Sigmoid colon (tissue), 3 donors: ENCODE measurements at regions not wholly inside any gene's neighbourhood (a gene's known extent, or its start where the extent isn't known, plus 50 kb on each side); places are given as distances from the start of the nearest gene placed in this dataset.

ENCODE experiments used
- POLR2A ChIP-seq, 2 donors: fragments of 450-650 bp; IDR thresholded peaks; one replicate each; pipeline ENCODE4 v1.6.1; 2016; ENCODE audit warnings: antibody characterized with exemption in 2 of 2, mild to moderate bottlenecking in 2 of 2, moderate library complexity in 2 of 2
- TF ChIP-seq, protein P1 (sequence below), 4 experiments: fragments of 450-650 bp in 3 of 4; fragments of 200-600 bp in 1 of 4; IDR thresholded peaks; one replicate each; pipeline ENCODE4 v1.5.1; 2016 to 2019; ENCODE audit warnings: antibody characterized with exemption in 4 of 4, mild to moderate bottlenecking in 3 of 4, moderate library complexity in 2 of 4

GRCh38 chr2:120951693-120952092 lies 216.0 kb downstream of the GLI2 start:
- TF ChIP-seq POLR2A (IDR thresholded peaks at IDR 0.05) = no peak
- TF ChIP-seq, protein P1, sequence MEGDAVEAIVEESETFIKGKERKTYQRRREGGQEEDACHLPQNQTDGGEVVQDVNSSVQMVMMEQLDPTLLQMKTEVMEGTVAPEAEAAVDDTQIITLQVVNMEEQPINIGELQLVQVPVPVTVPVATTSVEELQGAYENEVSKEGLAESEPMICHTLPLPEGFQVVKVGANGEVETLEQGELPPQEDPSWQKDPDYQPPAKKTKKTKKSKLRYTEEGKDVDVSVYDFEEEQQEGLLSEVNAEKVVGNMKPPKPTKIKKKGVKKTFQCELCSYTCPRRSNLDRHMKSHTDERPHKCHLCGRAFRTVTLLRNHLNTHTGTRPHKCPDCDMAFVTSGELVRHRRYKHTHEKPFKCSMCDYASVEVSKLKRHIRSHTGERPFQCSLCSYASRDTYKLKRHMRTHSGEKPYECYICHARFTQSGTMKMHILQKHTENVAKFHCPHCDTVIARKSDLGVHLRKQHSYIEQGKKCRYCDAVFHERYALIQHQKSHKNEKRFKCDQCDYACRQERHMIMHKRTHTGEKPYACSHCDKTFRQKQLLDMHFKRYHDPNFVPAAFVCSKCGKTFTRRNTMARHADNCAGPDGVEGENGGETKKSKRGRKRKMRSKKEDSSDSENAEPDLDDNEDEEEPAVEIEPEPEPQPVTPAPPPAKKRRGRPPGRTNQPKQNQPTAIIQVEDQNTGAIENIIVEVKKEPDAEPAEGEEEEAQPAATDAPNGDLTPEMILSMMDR (IDR thresholded peaks at IDR 0.05) = no peak
